GM12865 (cell line): ENCODE measurements at regions not wholly inside any gene's neighbourhood (a gene's known extent, or its start where the extent isn't known, plus 50 kb on each side); places are given as distances from the start of the nearest gene placed in this dataset.

Experiments
- DNase-seq: peaks from one replicate; pipeline ENCODE4 v3.0.0; 2010; ENCODE audit warnings: low read depth
- H3K4me3 ChIP-seq: 2 replicates; pipeline ENCODE4 v1.5.1; 2011; ENCODE audit warnings: mild to moderate bottlenecking, low read depth, low read length, control low read depth
- TF ChIP-seq, protein P1 (sequence below): IDR thresholded peaks from 2 replicates; pipeline ENCODE4 v1.5.1; 2011; ENCODE audit warnings: low read length, control low read depth, low read depth, inconsistent platforms; ENCODE audit not compliant: insufficient read depth; ENCODE audit errors: missing control alignments

- DNase-seq: no peak
- no peak overlapping the region for H3K4me3 ChIP-seq
- TF ChIP-seq, protein P1, sequence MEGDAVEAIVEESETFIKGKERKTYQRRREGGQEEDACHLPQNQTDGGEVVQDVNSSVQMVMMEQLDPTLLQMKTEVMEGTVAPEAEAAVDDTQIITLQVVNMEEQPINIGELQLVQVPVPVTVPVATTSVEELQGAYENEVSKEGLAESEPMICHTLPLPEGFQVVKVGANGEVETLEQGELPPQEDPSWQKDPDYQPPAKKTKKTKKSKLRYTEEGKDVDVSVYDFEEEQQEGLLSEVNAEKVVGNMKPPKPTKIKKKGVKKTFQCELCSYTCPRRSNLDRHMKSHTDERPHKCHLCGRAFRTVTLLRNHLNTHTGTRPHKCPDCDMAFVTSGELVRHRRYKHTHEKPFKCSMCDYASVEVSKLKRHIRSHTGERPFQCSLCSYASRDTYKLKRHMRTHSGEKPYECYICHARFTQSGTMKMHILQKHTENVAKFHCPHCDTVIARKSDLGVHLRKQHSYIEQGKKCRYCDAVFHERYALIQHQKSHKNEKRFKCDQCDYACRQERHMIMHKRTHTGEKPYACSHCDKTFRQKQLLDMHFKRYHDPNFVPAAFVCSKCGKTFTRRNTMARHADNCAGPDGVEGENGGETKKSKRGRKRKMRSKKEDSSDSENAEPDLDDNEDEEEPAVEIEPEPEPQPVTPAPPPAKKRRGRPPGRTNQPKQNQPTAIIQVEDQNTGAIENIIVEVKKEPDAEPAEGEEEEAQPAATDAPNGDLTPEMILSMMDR: no peak
Observed at GRCh38 chr2:16853088-16853487, 187.5 kb upstream of the CYRIA start.

- DNase-seq: no peak
- H3K4me3 ChIP-seq: no peak overlapping the region
- TF ChIP-seq, protein P1: no peak
Observed at GRCh38 chr2:16852651-16853050, 187.0 kb upstream of the CYRIA start.

GRCh38 chr2:16851126-16851525 is 185.5 kb upstream of the CYRIA start:
- no peak overlapping the region for H3K4me3 ChIP-seq
- DNase-seq: no peak
- TF ChIP-seq, protein P1: no peak

DNA sequence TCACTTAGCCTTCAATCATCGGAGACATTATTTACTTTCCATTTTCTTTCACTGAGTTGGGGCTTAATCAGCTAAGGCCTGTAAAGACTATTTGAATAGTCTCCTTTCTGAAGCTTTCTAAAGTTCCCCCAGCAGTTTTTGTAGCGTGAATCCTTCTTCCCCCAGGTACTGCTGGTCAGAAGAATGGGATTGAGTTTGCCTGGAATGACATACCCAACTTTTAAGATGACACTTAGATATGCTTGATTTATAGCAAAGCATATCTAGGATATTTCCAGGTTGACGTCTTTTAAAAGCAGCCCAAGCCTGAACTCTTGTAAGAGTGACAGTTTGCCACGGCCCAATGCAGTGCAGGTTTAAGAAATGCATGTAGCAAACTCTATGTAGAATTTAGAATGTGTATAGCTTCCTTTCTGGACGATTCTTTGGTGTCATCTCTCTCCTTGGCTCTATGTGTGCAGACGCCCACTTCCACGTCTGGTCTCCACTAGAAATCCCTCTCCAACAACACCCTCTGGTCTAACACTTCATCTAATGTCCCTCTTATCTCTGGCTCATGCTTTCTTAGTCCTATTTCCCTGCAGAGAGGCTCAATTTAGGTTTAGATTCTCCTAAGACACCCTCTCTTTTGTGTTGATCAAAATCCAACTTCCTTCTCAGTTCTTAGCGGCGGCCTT is 175.0 kb upstream of the CYRIA start:
- TF ChIP-seq, protein P1: no peak
- H3K4me3 ChIP-seq: no peak overlapping the region
- DNase-seq: no peak

- no peak for DNase-seq
- TF ChIP-seq, protein P1: no peak
- H3K4me3 ChIP-seq: no peak overlapping the region
Observed at GRCh38 chr2:16832910-16833309, 167.3 kb upstream of the CYRIA start.

- TF ChIP-seq, protein P1: no peak
- DNase-seq: no peak
- H3K4me3 ChIP-seq: no peak overlapping the region
Observed at GRCh38 chr2:16828828-16829160, 163.2 kb upstream of the CYRIA start.

DNA sequence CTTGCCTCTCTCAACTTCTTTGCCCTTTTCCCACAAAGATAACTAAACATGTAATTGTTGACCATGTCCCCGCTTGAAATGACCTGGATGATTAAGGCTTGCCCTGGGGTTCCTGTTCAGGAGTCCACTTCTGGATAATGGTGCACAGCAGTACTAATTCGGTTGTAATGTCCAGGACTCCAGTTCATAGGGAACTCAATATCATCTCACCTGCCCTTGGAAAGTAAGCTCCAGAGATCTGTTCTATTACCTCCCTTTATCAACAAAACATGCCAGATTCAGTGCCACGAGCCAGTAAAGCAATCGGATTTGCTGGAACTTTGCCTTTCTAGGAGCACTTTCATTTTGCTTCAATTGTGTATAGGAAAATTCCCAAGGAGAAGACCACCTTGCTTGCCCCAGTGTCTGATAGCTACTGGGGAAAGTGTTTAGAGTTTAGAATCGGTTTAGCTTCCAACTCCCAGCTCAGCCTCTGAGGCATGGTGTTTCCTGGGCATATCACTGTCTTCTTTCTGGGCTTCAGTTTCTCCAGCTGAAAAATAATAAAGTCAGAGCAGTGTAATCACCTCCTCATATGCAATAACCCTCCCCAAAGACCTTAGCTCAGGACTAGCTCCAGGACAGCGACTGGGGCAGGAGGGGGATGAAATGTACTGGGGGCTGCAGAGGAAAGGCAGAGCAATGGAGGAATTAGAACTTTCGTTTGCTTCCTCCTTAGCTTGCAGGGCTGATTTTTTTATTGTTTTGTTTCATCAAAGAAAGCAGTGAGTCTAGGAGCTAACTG is 162.6 kb upstream of the CYRIA start:
- TF ChIP-seq, protein P1: no peak
- DNase-seq: no peak
- no peak overlapping the region for H3K4me3 ChIP-seq
